ENCODE measurements at regions not wholly inside any gene's neighbourhood (a gene's known extent, or its start where the extent isn't known, plus 50 kb on each side); places are given as distances from the start of the nearest gene placed in this dataset.

- TF ChIP-seq POLR2AphosphoS5 (IDR thresholded peaks at IDR 0.05), result no peak
- TF ChIP-seq CTCF (IDR thresholded peaks at IDR 0.05), result no peak
Observed at GRCh38 chrX:65610481-65610880, 57.0 kb upstream of the MSN start.

Measured in esophagus muscularis mucosa (tissue), 3 donors.